NB4 (cell line): ENCODE measurements at regions not wholly inside any gene's neighbourhood (a gene's known extent, or its start where the extent isn't known, plus 50 kb on each side); places are given as distances from the start of the nearest gene placed in this dataset.

ENCODE experiments used
- DNase-seq: peaks from one replicate; pipeline ENCODE4 v3.0.0; 2010; ENCODE audit warnings: low read depth
- H3K4me3 ChIP-seq: one replicate; pipeline ENCODE4 v1.5.1; 2011; ENCODE audit warnings: mild to moderate bottlenecking, low read depth, low read length, moderate library complexity
- MYC ChIP-seq: IDR thresholded peaks from 2 replicates; pipeline ENCODE4 v1.6.1; 2011; ENCODE audit warnings: low read depth, low read length
- POLR2A ChIP-seq: IDR thresholded peaks from 2 replicates; pipeline ENCODE4 v1.6.1; 2011; ENCODE audit warnings: mild to moderate bottlenecking; ENCODE audit not compliant: insufficient read length; ENCODE audit errors: extremely low read depth
- TF ChIP-seq, protein P1 (sequence below): IDR thresholded peaks from one replicate; pipeline ENCODE4 v1.5.1; 2012; ENCODE audit warnings: low read depth, low read length
- TF ChIP-seq, protein P2 (sequence below): IDR thresholded peaks from 2 replicates; pipeline ENCODE4 v1.6.1; 2011; ENCODE audit warnings: low read depth, low read length

DNA sequence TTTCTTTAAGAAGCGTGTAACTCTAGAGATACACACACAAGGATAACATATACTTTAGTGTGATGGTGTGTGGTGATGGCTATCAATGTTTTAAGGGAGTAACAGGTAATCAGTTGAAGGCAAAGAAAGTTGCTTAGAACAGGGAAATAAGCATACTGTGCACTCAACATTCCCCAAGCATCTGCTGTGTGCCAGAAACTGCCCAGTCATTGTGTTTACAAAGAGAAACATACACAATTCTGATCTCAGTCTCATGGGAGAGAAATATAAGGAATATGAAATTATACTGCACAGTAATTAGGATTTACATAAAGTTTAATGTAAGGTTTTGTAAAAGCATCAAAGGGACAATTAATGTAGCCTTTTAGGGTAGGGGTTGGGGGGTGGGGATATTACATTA, 224.1 kb upstream of the TYRP1 start:
- no peak for DNase-seq
- TF ChIP-seq MYC: no peak
- TF ChIP-seq POLR2A: no peak
- TF ChIP-seq, protein P1, sequence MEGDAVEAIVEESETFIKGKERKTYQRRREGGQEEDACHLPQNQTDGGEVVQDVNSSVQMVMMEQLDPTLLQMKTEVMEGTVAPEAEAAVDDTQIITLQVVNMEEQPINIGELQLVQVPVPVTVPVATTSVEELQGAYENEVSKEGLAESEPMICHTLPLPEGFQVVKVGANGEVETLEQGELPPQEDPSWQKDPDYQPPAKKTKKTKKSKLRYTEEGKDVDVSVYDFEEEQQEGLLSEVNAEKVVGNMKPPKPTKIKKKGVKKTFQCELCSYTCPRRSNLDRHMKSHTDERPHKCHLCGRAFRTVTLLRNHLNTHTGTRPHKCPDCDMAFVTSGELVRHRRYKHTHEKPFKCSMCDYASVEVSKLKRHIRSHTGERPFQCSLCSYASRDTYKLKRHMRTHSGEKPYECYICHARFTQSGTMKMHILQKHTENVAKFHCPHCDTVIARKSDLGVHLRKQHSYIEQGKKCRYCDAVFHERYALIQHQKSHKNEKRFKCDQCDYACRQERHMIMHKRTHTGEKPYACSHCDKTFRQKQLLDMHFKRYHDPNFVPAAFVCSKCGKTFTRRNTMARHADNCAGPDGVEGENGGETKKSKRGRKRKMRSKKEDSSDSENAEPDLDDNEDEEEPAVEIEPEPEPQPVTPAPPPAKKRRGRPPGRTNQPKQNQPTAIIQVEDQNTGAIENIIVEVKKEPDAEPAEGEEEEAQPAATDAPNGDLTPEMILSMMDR: no peak
- TF ChIP-seq, protein P2, sequence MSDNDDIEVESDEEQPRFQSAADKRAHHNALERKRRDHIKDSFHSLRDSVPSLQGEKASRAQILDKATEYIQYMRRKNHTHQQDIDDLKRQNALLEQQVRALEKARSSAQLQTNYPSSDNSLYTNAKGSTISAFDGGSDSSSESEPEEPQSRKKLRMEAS: no peak
- H3K4me3 ChIP-seq: no peak overlapping the region

DNA sequence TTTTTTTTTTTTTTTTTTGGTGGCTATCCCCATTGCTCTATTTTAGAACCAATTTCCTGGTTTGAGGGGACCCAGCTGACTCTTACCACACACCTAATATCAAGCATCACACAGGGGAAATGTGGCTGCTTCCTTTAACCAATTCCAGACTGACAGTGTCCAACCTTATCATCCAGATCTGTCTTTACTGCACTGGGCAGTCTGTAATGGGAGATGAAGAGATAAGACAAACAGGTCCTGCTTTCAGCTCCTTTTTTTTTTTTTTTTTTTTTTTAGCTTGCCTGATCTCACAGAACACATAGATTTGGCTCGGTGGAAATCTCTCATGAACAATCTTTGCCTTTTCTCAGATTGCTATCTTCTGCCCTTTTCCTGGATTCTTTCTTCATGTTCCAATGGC, 198.8 kb upstream of the TYRP1 start:
- DNase-seq: no peak
- TF ChIP-seq, protein P1: no peak
- TF ChIP-seq, protein P2: no peak
- TF ChIP-seq POLR2A: no peak
- H3K4me3 ChIP-seq: no peak overlapping the region

DNA sequence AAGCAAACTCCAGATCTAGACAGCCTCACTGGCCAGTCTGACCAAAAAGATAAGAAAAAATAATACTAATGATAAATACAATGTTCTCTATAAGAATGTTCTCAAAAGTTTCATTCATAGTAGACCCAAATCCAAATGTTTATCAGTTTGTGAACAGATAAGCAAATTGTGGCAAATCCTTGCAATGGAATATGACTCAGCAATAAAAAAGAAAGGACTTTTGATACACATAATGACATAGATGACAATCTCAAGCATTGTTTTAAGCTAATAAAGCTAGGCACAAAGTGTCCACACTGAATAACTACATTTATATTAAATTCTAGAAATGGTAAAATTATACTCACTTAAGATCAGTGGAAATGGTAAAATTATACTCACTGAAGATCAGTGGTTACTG, 195.4 kb upstream of the TYRP1 start:
- TF ChIP-seq POLR2A (no peak), MYC (no peak)
- no peak for DNase-seq
- H3K4me3 ChIP-seq: no peak overlapping the region

DNA sequence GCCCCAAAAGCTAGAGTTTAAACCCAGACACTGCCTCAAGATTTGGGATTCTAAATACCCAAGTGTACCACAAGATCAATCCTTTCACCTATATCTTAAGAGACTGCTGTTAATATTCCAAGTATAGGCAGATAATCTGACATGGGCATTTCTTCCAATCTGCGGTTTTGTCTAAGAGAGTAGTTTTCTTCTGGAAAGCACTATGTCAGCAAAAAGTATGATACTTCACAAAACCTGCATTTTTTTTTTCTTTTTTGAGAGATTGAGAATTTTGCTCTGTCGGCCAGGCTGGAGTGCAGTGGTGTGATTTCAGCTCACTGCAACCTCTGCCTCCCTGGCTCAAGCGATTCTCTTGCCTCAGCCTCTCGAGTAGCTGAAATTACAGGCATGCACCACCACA, 190.7 kb upstream of the TYRP1 start:
- TF ChIP-seq, protein P1: no peak
- TF ChIP-seq POLR2A: no peak
- TF ChIP-seq MYC: no peak
- TF ChIP-seq, protein P2: no peak
- H3K4me3 ChIP-seq: no peak overlapping the region
- DNase-seq: no peak

DNA sequence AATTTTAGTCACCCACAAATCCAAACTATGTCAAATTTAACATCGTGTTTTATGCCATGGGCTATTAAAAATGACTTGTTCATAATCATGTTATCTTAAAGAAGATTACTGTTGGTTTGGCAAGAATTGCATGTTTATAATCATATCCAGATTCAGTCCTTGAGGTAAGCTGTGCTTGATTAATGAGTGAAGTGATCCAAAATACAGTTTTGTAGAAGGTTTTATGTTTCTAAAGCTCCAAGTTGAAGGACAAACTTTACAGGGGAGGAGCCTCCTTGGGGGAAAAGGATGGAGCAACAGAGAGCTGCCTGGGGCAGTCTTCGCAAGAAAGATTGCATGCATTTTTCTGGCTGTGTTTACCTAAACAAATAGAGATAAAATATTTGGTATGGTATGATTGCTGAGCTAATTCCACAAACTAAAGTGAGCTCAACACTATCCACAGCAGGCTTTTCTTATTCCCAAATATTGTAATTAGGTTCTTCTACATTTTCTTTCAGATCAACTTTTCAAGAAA, 189.5 kb upstream of the TYRP1 start:
- TF ChIP-seq POLR2A (no peak), MYC (no peak)
- TF ChIP-seq, protein P2: no peak
- TF ChIP-seq, protein P1: no peak
- no peak for DNase-seq
- H3K4me3 ChIP-seq: no peak overlapping the region

DNA sequence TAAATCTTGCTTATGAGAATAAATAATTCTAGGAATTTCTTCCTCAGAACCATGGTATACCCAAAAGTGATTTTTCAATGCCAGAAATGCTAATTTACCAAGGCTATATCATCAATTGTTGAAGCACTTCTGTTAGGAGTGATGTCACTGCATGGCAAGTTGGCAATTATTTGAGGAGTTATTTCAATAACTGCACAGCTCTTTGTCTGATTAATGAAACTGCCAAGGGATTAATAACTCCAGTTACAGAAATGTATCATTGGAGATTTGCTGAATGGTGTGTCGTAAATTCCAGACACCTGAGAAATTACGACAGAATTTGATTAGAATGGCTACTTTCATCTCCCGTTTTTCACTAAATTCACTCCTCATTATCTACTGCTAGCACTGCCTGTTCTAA, 182.6 kb upstream of the TYRP1 start:
- H3K4me3 ChIP-seq: no peak overlapping the region
- TF ChIP-seq MYC: no peak
- TF ChIP-seq, protein P1: no peak
- TF ChIP-seq POLR2A: no peak
- TF ChIP-seq, protein P2: no peak
- no peak for DNase-seq
